Lung (tissue), 11 donors: ENCODE measurements at regions not wholly inside any gene's neighbourhood (a gene's known extent, or its start where the extent isn't known, plus 50 kb on each side); places are given as distances from the start of the nearest gene placed in this dataset.

Source experiments
- ATAC-seq: fragments of 200-7000 bp; cut with Tn5 transposase; one replicate; pipeline ENCODE4 v1.9.1; 2020; ENCODE audit warnings: moderate number of reproducible peaks; ENCODE audit not compliant: insufficient read depth, low FRiP score
- DNase-seq, 3 donors: peaks; one replicate each; pipeline ENCODE4 v3.0.0-alpha.2; 2013 to 2017
- H3K27ac ChIP-seq, 2 donors: one replicate each; pipeline ENCODE4 v1.5.1; 2013; ENCODE audit warnings: mild to moderate bottlenecking in 2 of 2, moderate library complexity in 2 of 2, control low read depth in 1 of 2, inconsistent platforms in 1 of 2, low read depth in 1 of 2, low read length in 1 of 2
- H3K27me3 ChIP-seq, 3 donors: one replicate each; pipeline ENCODE4 v1.5.1; 2013; ENCODE audit warnings: low read length in 2 of 3; ENCODE audit not compliant: control insufficient read depth in 3 of 3, insufficient read depth in 3 of 3
- H3K36me3 ChIP-seq, 4 donors: one replicate each; pipeline ENCODE4 v1.5.1; 2013; ENCODE audit warnings: low read length in 4 of 4, mild to moderate bottlenecking in 1 of 4, moderate library complexity in 1 of 4; ENCODE audit not compliant: control insufficient read depth in 4 of 4, insufficient read depth in 4 of 4
- H3K4me1 ChIP-seq, 5 donors: one replicate each; pipeline ENCODE4 v1.5.1; 2013; ENCODE audit warnings: low read length in 5 of 5, mild to moderate bottlenecking in 2 of 5, moderate library complexity in 1 of 5; ENCODE audit not compliant: control insufficient read depth in 5 of 5, insufficient read depth in 5 of 5
- H3K4me3 ChIP-seq: one replicate; pipeline ENCODE4 v1.5.1; 2013; ENCODE audit warnings: mild to moderate bottlenecking, control low read depth, moderate library complexity
- H3K9ac ChIP-seq, 2 donors: one replicate each; pipeline ENCODE4 v1.5.1; 2013; ENCODE audit warnings: low read length in 2 of 2, control low read depth in 1 of 2; ENCODE audit not compliant: insufficient read depth in 1 of 2
- H3K9me3 ChIP-seq, 4 donors: one replicate each; pipeline ENCODE4 v1.5.1; 2013; ENCODE audit warnings: low read length in 3 of 4, mild to moderate bottlenecking in 1 of 4, moderate library complexity in 1 of 4; ENCODE audit not compliant: control insufficient read depth in 4 of 4, insufficient read depth in 3 of 4
- WGBS, 2 donors: extraction: QIAGEN DNeasy Blood & Tissue Kit; methylation state at CpG; one replicate each; pipeline ENCODE4 v1.1.7; 2013; 5-methylcytosine and 5-hydroxymethylcytosine counted together
- TF ChIP-seq, protein P1 (sequence below): IDR thresholded peaks from 2 replicates; pipeline ENCODE4 v1.5.1; 2012; ENCODE audit warnings: mild to moderate bottlenecking; ENCODE audit errors: control extremely low read depth, extremely low read depth
- donor health status: control.
- donor health status: control.
- donor health status: Bipolar disorder and iron deficiency.
- donor health status: healthy.
- donor health status: DM: yes; HTN: yes; CAD: no.

DNA sequence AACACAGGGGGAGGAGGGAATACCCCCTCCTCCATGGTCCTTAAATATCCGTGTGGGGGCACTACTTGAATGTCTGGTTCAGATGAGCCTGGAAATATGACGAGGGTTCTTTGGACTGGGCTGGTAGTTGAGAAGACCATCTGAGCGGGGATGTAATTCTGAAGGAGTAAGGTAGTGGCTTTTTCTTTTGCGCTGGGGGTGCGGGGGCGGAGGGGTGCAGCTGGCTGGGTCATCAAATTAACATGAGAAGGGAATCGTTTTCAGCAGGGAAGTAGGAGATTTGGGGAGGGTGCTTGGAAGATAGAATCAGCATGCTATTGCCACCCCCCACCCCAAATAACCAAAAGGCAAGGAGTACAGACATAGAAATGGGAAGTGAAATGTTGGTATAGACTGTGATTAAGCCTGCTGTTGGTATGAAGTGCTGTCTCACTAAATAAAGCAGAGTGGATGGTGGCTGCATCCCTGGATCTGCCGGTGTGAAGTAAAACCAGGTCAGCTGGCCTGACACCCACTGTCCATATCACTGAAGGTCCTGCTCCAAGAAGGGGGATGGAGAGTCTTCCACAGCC lies 121.9 kb upstream of the HSD17B12 start:
- Histone ChIP-seq H3K9me3 (peaks cover 0 to 5% (median 0%) of the 10 kb centered on the region in 4 donors), H3K9ac (no peak overlapping the region), H3K4me1 (peaks cover 0 to 20% (median 3%) of the 10 kb centered on the region in 5 donors), H3K27me3 (peaks cover 0 to 49% (median 26%) of the 10 kb centered on the region in 3 donors), H3K36me3 (no peaks in the 10 kb centered on the region), H3K4me3 (no peak overlapping the region), H3K27ac (no peak overlapping the region)
- TF ChIP-seq, protein P1, sequence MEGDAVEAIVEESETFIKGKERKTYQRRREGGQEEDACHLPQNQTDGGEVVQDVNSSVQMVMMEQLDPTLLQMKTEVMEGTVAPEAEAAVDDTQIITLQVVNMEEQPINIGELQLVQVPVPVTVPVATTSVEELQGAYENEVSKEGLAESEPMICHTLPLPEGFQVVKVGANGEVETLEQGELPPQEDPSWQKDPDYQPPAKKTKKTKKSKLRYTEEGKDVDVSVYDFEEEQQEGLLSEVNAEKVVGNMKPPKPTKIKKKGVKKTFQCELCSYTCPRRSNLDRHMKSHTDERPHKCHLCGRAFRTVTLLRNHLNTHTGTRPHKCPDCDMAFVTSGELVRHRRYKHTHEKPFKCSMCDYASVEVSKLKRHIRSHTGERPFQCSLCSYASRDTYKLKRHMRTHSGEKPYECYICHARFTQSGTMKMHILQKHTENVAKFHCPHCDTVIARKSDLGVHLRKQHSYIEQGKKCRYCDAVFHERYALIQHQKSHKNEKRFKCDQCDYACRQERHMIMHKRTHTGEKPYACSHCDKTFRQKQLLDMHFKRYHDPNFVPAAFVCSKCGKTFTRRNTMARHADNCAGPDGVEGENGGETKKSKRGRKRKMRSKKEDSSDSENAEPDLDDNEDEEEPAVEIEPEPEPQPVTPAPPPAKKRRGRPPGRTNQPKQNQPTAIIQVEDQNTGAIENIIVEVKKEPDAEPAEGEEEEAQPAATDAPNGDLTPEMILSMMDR: no peak
- 17 to 21% methylated on average over 8 of the region's 8 CpGs for WGBS, 2 donors
- DNase-seq: no peak
- ATAC-seq: no peak

DNA sequence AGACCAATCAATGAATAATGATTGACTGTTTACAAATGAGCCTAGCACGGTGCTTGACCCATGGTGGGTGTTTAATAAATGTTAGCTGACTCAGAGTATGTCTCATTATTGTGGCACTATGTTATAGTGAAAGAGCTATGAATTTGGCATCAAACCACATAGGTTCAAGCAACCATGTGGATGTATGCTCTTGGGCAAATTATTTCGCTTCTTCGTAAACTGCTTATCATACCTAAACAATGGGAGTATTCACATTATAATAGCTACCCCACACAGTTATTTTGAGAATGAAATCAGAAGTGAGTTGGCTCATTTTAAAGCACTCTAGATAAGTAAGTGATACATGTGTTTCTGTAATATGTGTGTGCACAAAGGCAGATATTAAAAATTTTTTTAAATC lies 118.7 kb upstream of the HSD17B12 start:
- WGBS, 2 donors: 86% methylated on average over 3 of the region's 3 CpGs
- peaks cover 0 to 13% (median 0%) of the 10 kb centered on the region in 5 donors for H3K4me1 ChIP-seq
- H3K27me3 ChIP-seq: peaks cover 3 to 25% (median 18%) of the 10 kb centered on the region in 3 donors
- TF ChIP-seq, protein P1: no peak
- H3K9me3 ChIP-seq: peaks cover 0 to 5% (median 0%) of the 10 kb centered on the region in 4 donors
- DNase-seq (no peak), ATAC-seq (no peak)
- H3K27ac ChIP-seq: no peak overlapping the region
- no peak overlapping the region for H3K4me3 ChIP-seq
- H3K9ac ChIP-seq: no peak overlapping the region
- H3K36me3 ChIP-seq: no peaks in the 10 kb centered on the region

DNA sequence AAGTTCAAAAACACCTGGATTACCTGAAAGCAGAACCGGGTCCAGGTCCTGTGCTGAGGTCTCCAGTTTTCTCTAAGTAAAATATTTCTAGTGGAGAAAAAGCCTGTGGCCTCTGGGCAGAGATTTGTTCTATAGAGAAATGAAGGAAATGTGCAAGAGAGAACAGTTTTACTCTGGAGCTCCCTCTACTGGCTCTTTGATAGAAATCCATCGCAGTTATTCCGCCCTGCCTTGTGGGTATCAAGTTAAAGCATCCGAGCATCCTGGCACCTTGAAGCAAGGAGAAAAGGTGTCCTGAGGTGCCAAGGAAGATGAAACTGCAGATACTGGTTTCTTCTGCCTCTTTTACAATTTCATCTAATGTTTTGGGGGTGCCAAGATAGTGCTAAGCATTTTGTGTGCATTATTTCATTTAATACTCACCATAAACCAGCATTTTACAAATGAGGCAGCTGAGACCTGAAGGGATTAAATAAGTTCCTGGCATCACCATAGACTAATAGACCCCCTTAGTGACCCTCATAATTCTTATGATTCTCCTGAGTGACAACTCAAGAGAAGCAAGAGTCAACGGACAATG lies 113.1 kb upstream of the HSD17B12 start:
- no peak overlapping the region for H3K4me3 ChIP-seq
- ATAC-seq (no peak), DNase-seq (peak in 2 of 3 donors; percentile 47 to 67)
- H3K9ac ChIP-seq: no peak overlapping the region
- no peaks in the 10 kb centered on the region for H3K9me3 ChIP-seq
- TF ChIP-seq, protein P1: peak; percentile 8
- H3K4me1 ChIP-seq: no peaks in the 10 kb centered on the region
- no peaks in the 10 kb centered on the region for H3K36me3 ChIP-seq
- WGBS, 2 donors: 18 to 21% methylated on average over 5 of the region's 5 CpGs
- H3K27ac ChIP-seq: no peak overlapping the region
- peaks cover 3 to 32% (median 23%) of the 10 kb centered on the region in 3 donors for H3K27me3 ChIP-seq
